Mammary epithelial cell (primary cell): ENCODE measurements at regions not wholly inside any gene's neighbourhood (a gene's known extent, or its start where the extent isn't known, plus 50 kb on each side); places are given as distances from the start of the nearest gene placed in this dataset.

ENCODE experiments used
- EZH2 ChIP-seq: IDR thresholded peaks from 2 replicates; pipeline ENCODE4 v1.6.1; 2012; ENCODE audit warnings: low read length, inconsistent platforms, borderline replicate concordance
- TF ChIP-seq, protein P1 (sequence below), 2 donors: IDR thresholded peaks in 1 of 2; conservative IDR thresholded peaks in 1 of 2; 2 replicates each; pipeline ENCODE4 v1.5.1; 2011 to 2012; ENCODE audit warnings: inconsistent platforms in 2 of 2, low read length in 2 of 2, mild to moderate bottlenecking in 2 of 2, control low read depth in 1 of 2, low read depth in 1 of 2; ENCODE audit not compliant: insufficient read depth in 1 of 2; ENCODE audit errors: extremely low read depth in 1 of 2

GRCh38 chr13:62125451-62125850 is 709.8 kb upstream of the PCDH20 start:
- TF ChIP-seq, protein P1, sequence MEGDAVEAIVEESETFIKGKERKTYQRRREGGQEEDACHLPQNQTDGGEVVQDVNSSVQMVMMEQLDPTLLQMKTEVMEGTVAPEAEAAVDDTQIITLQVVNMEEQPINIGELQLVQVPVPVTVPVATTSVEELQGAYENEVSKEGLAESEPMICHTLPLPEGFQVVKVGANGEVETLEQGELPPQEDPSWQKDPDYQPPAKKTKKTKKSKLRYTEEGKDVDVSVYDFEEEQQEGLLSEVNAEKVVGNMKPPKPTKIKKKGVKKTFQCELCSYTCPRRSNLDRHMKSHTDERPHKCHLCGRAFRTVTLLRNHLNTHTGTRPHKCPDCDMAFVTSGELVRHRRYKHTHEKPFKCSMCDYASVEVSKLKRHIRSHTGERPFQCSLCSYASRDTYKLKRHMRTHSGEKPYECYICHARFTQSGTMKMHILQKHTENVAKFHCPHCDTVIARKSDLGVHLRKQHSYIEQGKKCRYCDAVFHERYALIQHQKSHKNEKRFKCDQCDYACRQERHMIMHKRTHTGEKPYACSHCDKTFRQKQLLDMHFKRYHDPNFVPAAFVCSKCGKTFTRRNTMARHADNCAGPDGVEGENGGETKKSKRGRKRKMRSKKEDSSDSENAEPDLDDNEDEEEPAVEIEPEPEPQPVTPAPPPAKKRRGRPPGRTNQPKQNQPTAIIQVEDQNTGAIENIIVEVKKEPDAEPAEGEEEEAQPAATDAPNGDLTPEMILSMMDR (conservative IDR thresholded peaks at IDR 0.05 in 1 of 2, IDR thresholded peaks at IDR 0.05 in 1 of 2; ENCODE audit: extremely low read depth in 1 of 2, insufficient read depth in 1 of 2, low read depth in 1 of 2, low read length in 2 of 2), result no peak
- no peak for TF ChIP-seq EZH2
